Fibroblast of the conjunctiva (primary cell): ENCODE measurements at regions not wholly inside any gene's neighbourhood (a gene's known extent, or its start where the extent isn't known, plus 50 kb on each side); places are given as distances from the start of the nearest gene placed in this dataset.

Source experiments
- DNase-seq: peaks from one replicate; pipeline ENCODE4 v3.0.0-alpha.2; 2010; ENCODE audit warnings: low read depth

GRCh38 chr3:194218646-194219453 lies 82.9 kb downstream of the HES1 start:
- DNase-seq: no peak

DNA sequence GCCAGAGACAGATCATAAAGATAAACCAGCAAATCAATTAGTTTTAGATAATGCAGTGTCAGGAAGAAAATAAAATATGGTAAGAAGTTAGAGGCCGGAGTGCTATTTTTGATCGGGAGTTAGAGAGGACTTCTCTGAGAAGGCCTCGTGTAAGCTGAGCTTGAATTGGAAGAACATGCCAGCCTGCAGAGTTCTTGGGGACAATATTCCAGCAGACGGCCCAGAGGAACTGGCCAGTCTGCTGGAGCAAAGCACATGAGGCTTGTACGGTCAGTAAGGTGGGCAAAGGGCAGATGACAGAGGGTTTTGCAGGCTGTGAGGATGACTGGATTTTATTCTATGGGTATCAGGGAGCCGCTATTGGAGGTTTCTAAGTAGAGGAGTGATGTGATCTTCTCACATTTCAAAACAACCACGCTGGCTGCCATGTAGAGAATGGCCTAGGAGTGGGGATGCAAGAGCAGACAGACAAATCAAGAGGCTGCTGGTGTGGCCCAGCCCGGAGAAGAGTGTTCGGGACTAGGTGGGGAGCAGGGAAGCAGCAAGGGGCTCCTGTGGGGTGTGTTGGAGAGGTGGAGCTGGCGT lies 84.0 kb downstream of the HES1 start:
- DNase-seq: no peak

DNA sequence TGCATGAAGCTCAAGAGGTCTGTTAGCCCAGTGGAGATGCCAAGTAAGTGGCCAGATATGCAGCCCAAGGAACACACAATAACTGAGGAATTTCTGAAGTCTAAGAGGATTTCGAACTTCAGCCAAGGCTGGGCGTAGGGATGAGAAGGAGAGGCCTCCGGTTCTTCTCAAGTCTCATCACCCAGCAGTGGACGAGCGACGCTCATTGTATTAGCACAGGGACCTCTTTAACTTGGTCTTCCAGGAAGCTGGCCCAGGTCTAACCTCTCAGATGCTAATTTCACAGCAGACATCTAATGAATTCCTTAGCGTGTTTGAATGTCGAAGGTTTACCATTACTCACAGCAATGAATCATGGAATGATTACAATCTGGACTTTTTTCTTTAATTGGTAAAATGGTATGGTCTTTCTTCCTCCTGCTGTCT lies 85.0 kb downstream of the HES1 start:
- no peak for DNase-seq

GRCh38 chr3:194221336-194221735 lies 85.4 kb downstream of the HES1 start:
- no peak for DNase-seq

- no peak for DNase-seq
Measured at GRCh38 chr3:194223951-194224350, 88.0 kb downstream of the HES1 start.

DNA sequence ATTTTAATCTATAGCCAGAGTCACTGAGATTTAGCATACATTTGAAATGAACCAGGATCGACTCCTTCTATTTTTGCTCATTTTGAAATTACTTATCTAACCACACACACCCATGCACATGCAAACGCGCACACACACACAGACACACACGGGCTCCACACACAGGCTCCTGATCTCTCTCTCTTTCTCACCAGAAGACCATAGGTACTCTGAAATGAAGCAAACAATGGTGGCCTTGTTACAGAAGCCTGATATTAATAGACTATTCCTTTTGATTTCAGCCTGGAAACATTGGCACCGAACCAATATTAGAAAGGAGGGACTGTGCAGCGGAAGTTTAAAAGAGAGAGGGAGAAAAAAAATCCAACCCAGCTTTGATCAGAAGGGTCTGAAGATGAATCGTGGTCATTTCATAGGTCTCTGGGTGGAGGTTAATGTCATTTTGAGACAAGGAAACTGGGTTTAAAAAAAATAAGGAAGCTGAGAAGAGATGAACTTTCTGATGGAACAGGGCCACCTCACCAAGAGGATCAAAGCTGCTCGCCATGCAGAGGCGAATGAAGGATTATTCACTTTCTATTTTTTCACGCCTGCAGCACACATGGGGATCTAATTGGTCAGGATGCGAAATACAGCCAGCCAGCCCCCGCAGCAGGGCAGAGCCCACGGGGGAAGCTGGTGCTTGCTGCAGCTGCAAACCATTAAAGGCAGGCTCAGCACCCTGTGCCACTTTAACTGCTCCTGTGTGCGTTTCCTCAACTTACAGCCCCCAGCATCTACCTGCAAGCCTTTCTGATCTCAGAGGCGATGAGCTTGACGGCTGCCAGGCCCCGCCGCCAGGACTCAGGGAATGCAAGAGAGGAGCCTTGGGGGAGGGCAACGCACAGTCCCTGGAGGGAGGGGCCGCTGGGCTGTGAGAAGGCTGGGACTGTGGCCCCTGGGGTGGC lies 88.8 kb downstream of the HES1 start:
- no peak for DNase-seq

DNA sequence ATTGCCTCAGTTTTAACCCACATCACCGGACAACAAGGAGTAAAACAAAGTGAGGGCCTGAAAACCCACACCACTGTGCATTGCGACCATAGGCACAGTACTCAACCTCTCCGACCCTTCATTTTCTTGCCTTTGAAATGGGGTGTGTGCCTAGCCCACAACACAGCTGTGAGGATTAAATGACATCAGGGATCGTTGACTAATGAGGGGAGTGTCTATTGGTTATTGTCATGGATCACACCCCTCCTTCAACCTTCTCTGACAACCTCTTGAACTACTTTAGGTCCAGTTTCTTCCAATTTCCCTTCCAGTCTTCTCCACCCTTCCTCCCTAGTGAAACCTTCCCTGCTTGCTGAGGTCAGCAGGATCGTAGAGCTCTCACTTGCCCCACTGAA lies 89.5 kb downstream of the HES1 start:
- no peak for DNase-seq

DNA sequence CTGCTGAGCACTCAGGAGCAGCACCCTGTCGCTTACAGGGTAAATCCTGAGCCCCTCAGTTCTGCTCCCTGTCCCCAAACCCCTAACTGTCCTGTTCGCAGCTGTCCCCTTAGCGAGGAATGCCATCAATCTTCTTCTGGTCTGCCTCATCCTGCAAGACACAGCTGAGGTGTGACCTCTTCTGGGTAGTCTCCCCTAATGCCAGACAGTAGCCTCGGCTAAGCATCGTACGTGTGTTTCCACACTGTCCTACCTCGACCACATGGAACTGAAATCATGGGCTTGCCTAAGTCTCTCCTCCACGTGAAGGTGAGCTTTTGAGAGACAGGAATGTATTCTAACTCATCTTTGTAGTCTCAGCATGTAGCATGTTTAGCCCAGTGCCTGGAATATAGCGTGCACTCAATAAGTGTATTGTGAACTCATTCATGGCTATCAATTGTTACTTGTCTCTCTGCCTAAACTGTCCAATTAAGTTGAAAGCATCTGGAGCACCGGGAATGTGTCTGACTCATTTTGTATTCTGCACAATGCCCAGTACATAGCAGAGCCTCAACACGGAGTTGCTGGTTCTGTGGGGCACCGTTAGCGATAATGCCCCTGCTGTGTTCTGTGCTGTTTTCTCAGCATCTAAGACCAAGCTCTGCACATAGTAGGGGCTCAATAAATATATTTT lies 90.2 kb downstream of the HES1 start:
- no peak for DNase-seq

DNA sequence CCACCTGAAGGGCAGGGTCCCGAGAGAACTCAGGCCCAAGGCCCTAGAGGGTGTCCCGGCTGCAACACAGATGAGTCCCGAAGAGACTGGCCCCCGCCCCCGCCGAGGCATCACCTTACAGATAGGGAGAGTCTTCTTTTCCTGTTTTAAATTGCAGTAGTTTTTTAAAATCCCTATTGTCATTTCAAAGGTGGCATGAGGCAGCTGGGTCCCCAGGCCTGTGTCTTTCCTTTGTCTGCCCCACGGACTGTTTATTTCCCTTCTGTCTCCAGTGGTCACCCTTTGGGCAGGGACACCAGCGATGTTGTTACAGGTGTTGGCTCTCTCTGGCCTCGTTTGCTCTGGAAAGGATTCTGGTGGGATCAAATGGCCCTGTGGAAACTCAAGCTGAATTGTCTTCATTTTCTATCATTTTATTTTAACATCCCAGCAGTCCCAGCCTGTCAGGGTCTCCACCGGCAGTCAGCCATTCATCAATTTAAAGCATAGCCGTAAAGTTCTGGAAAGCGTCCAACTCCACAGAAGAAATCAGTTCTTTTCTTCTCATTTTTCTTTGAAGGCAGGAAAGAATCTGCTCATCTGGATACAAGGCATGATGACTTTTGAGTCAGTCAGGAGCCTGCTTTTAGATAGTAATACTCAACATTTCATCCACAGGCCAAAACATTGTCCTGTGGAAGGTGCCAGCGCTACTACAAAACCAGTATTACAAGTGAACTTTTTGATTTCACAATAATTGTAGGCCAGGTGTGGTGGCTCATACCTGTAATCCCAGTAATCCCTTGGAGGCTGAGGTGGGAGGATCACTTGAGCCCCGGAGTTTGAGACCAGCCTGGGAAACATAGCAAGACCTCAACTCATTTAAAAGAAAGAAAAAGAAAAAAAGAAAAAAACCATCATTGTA lies 96.2 kb downstream of the HES1 start:
- DNase-seq: no peak

GRCh38 chr3:194233150-194233549 lies 97.2 kb downstream of the HES1 start:
- DNase-seq: no peak

DNA sequence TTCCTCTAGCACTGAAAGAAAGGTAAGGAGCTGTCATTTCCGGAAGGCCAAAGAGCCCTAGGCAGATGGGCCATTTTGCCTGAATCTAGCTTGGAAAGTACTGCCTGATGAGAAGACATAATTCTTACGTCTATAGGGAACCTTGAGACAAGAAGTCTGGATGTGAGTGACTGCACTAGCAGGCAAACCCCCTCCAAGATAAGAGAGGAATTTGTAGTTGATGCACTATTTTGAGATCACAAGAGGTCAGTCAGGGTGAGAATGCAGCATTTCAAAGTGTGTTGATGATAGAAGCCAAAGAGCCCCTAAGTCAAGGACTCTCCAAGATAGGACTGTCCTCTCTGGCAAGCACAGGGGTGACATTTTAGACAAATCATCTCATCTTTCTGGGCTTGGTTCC lies 99.2 kb downstream of the HES1 start:
- DNase-seq: no peak

GRCh38 chr3:194237110-194237509 lies 101.2 kb downstream of the HES1 start:
- DNase-seq: no peak

DNA sequence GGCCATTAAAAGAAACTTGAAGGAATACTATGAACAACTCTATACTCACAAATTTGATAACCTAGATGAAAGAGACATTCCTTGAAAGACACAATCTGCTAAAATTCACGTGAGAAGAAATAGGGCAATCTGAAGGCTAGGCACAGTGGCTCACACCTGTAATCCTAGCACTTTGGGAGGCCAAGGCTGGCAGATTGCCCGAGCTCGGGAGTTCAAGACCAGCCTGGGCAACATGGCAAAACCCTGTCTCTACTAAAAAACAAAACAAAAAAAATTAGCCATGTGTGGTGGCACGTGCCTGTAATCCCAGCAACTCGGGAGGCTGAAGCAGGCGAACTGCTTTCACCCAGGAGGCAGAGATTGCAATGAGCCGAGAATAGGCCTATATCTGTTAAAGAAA lies 104.8 kb downstream of the HES1 start:
- DNase-seq: no peak

- DNase-seq: no peak
Measured at GRCh38 chr3:194243172-194243837, 107.4 kb downstream of the HES1 start.

DNA sequence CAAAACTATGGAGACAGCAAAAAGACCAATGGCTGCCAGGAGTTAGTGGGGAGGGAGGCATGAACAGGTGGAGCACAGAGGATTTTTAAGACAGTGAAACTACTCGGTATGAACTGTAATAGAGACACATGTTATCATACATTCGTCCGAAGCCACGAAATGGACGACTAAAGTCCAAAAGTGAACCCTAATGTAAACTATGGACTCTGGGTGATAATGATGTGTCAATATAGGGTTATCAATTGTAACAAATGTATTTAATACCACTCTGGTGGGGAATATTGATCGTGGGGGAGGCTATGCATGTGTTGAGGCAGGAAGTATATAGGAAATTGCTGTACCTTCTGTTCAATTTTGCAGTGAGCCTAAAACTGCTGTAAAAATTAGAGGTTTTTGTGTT lies 107.0 kb downstream of the CPN2 start:
- DNase-seq: no peak

DNA sequence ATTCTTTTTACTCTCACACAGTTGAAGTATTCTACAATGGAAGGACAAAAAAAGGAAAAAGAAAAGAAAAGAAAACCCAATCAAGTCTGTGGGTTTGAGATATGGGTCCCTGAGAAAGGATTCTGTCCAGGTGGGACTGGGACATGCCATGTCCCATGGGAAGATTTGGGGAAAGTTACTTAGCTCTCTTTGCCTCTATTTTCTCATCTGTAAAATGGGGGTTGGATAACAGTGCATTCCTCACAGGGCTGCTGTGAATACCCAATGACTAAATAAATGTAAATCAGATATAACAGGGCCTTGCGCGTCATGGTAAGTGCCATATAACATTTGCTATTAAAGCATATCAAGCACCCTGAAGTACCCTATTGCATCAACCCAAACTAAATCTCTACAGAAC lies 105.7 kb downstream of the CPN2 start:
- no peak for DNase-seq

- no peak for DNase-seq
Measured at GRCh38 chr3:194245975-194246561, 105.1 kb downstream of the CPN2 start.

GRCh38 chr3:194246709-194247349 lies 104.3 kb downstream of the CPN2 start:
- no peak for DNase-seq

GRCh38 chr3:194247350-194247740 lies 103.8 kb downstream of the CPN2 start:
- DNase-seq: no peak
